GM19467 (cell line): ENCODE measurements at regions not wholly inside any gene's neighbourhood (a gene's known extent, or its start where the extent isn't known, plus 50 kb on each side); places are given as distances from the start of the nearest gene placed in this dataset.
A peak's percentile ranks its signal among the peaks of the same experiment; 100 is the strongest.

Experiments used
- ATAC-seq: cut with Tn5 transposase; IDR thresholded peaks from one replicate; pipeline ENCODE4 v1.9.1; 2021; ENCODE audit warnings: mild to moderate bottlenecking, moderate library complexity; ENCODE audit not compliant: unreplicated experiment

- ATAC-seq = no peak
Observed at GRCh38 chr2:217222309-217222910, 362.5 kb upstream of the TNP1 start.

DNA sequence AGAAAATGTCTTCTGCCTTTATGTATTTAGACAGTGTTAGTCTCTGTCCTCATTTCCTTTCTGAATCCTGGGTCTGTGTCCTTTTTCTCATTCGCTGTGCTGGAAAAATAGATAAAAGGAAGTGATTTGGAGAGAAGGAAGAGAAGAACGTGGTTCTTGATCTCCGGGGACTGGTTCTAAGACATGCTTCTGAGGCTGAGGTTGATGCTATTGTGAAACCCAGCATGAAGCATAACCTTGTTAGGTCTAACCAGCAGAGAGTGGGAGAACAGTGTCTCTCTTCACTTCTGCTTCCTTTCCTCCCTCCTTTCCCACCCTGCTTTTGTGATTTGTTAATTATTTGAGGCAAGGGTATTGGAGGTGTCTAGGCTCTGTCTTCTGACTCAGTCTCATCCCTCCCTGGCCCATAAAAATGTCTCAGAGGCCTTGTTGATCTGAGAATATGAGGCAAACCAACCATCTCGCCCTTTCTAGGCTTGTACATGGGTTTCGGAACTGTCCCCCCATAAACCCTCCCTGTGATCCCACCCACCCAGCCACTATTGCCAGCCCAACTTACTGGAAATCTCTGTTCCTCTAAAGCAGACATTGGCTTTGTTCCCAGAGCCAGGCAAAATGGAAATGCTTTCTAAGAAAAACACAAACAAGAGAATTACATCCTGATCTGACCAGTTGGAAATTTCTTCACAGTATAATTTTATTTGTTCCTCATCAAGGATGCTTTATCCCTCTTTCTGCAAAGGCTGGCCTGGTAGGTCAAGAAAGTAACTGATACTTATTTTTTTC lies 360.6 kb upstream of the TNP1 start:
- no peak for ATAC-seq

- no peak for ATAC-seq
Observed at GRCh38 chr2:217219164-217219520, 359.3 kb upstream of the TNP1 start.

DNA sequence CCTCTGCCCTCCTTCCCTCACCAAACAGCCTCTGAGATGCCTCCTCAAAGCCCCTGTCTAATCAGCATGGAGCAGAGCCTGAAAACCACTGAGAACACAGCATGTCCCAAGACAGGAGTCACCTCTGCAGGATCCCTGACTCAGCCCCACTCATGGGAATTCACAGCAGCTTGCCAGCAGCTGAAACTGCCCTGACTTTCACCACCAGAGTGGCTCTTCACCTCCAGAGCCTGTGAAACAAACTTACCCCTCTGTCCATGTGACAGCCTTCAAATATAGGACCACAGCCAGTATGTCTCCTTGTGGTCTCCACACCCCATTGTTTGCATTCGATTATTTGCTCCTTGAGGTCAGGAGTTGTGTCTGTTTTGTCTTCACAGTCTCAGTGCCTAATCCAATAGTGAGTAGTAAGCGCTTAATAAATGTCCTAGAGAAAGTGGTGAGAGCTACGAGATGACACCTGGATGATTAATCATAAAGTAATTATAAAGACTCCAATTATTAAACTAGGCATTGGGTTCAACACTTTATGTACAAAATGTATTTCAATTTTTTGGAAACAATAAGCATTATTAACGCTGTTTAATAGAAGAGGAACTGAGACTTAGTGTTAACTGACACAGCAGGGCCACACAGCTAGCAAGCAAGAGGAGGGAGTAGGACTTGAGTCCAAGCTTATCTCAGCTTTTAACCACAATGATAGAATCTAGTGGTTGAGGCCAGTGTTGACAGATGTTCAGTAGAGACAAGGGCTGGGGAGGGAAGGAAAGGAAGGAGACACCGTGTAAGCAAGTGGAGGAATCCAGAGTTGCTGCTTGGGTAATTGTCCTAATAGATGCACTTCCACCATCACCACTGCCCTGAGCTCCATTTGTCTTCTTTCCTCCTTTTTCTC lies 358.7 kb upstream of the TNP1 start:
- peak; percentile 58 for ATAC-seq

DNA sequence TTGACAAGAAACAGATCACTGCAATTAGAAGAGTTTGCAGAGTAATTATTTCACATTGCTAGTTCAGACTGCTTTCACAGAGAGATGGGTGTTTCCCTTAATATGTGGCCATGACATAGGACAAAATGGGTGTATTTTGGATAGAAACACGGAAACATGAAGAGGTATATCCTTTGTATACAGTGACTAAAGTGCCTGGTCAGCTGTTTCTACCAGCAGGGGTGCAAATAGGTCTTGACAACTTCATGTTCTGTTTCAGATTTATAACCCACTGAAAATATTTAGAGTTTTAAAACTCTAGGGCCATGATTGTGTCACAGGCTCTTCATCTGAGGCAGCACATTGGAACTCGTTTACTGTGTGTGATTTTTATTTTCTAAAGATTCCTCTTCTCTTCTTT lies 357.1 kb upstream of the TNP1 start:
- ATAC-seq = no peak

GRCh38 chr2:217216316-217216715 lies 356.5 kb upstream of the TNP1 start:
- ATAC-seq = no peak

DNA sequence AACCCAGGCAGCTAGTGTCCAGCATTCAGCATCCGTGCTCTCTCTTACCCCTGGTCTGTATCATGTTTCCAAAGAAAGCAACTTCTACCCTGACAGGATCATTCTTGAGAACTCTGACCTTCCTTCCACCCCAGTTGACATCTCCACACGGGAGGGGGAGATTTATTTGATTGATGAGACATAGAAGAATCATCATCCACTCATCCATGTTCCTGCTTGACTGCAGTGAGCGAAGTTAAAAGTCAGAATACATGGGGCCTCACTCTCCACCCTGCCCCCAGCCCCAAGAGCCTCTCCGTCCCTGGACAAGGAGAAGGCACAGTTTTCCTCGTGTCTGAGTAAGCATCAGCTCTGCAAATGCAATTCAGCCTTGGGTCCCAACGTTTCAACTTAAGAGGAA lies 356.0 kb upstream of the TNP1 start:
- ATAC-seq = no peak

GRCh38 chr2:217208867-217209266 lies 349.0 kb upstream of the TNP1 start:
- no peak for ATAC-seq

GRCh38 chr2:217207699-217208010 lies 347.8 kb upstream of the TNP1 start:
- no peak for ATAC-seq

DNA sequence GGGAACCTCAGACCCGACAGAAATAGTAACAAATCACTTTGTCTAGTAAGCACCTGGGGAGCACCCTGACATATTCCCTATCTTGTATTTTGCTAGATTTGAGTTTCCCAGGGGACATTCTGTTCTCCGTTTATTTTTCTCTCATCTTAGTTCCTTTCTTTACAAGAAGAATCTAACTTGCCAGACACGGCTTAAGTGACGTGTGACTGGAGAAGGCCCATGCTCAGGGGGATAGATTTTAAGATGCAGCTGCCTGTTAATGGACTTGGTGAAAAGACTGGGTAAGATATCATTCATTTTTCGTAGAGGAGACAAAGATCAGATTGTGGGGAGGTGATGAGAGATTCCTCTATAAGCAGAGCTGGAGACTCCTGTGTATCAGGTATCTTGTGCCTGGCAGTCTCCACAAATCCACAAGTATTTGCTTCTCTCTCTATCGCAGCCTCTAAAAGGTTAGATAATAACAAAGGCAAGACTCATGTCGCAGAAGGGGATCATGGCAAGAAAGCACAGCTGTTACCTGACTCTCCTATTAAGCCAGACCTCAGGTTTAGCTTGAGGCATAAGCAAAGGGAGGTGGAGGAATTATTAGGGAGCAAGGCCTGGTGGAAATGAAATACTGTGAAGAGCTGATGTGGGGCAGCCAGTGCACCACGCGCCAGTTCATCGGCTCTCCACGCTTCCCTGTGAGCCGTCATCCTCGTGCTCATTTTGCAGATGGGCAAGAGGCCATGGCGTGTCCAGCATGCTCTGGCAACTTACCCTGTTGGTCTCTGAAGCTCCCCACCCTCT lies 347.2 kb upstream of the TNP1 start:
- no peak for ATAC-seq

GRCh38 chr2:217206016-217206725 lies 346.3 kb upstream of the TNP1 start:
- no peak for ATAC-seq

DNA sequence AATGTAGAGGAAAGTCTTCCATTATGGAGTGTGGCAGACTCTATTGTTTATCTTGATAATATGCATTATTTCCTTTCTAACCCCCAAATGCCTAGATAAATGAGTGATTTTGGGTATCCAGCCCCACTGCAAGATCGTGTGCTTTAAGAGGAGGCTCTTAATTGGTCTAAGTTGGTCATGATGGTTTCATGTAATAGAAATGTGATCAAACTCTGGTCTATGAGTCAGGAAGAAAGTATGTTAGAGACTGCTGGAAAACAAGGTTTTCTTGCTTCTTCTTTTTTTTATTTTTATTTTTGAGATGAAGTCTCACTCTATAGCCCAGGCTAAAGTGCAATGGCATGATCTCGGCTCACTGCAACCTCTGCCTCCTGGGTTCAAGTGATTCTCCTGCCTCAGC lies 344.5 kb upstream of the TNP1 start:
- ATAC-seq = no peak

DNA sequence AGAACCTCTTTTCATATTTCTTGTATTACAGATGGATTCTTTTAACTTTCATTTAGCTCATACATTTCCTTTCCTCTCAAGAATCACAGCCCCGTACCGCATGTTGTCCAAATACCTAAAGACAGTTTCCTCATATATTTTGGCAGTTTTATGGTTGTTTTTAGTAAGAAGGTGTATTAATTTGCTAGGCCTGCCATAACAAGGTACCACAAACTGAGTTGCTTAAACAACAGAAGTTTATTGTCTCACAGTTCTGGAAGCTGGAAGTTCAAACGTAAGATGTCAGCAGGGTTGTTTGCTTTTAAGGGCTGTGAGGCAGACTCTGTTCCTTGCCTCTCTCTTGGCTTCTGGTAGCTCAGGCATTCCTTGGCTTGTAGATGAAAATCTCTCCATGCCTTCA lies 343.2 kb upstream of the TNP1 start:
- ATAC-seq = no peak

DNA sequence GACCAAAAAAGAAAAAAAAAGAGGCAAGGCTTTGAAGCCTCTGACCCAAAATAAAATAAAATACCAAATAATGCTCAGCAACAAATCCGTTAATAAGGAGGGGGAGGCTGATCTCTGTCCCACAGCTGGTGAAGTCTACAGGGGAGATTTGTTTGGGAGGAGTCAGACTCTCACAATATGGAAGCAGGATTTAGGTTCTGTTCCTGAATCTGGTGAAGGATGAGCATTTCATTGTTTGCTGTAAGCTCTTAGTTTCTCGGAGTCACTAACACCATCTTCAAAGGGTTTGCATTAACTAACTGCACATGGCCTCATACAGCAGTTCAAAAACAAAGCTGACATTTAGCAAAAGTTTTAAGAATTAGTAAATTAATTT lies 339.4 kb upstream of the TNP1 start:
- ATAC-seq = no peak

DNA sequence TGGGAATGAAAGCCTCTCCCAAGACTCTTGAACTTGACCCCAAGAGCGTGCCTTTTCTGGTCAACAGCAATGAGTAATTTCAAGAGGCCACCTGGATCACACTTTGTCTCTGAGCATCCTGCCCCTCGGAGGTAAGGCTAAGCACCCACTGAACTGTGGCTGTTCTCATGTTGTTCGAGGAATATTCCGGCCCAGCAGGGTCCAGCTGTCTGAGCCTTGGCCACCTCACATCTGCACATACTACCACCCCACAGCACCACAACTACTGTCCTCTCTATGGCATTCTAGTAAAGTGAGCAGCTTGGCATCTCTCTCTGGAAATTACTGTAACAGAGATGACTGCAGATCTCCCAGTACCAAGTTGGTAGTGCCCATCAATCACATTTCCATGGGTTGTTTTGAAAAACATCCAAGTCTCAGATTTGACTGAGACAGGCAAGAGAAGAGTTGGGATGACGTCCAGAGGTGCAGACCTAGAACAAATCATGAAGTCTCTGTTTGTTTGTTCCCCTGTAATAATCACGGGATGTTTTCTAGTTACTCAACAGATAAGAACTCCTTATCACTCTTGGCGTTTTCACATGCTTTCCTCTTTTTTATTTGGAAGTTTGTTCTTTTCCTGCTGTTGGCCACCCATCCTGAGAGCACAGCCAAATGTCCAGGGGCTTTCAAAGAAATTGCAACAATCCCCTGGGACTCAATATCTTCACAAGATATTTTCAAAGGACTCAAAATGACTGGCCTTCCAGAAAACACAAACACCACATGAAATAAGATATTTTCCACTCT lies 336.0 kb upstream of the TNP1 start:
- ATAC-seq = no peak

- no peak for ATAC-seq
Observed at GRCh38 chr2:217195016-217195415, 335.2 kb upstream of the TNP1 start.

GRCh38 chr2:217193431-217194340 lies 333.8 kb upstream of the TNP1 start:
- ATAC-seq = no peak

GRCh38 chr2:217192366-217192765 lies 332.5 kb upstream of the TNP1 start:
- ATAC-seq = no peak

GRCh38 chr2:217189747-217190146 lies 329.9 kb upstream of the TNP1 start:
- no peak for ATAC-seq
